Neuron (in vitro differentiated cells): ENCODE measurements at regions not wholly inside any gene's neighbourhood (a gene's known extent, or its start where the extent isn't known, plus 50 kb on each side); places are given as distances from the start of the nearest gene placed in this dataset.
"Not testable (repeated sequence)": the region's sequence is repeated elsewhere in the genome, so short reads cannot be mapped to it uniquely, and the experiment has no call there.

Experiments
- H2AFZ ChIP-seq: one replicate; pipeline ENCODE4 v1.6.1; 2013; ENCODE audit warnings: low read depth, mild to moderate bottlenecking, inconsistent platforms, low read length, moderate library complexity
- H3K27me3 ChIP-seq: one replicate; pipeline ENCODE4 v1.6.1; 2013; ENCODE audit warnings: low read length; ENCODE audit not compliant: insufficient read depth
- H3K36me3 ChIP-seq: one replicate; pipeline ENCODE4 v1.6.1; 2013; ENCODE audit warnings: low read length; ENCODE audit not compliant: insufficient read depth
- H3K4me1 ChIP-seq: one replicate; pipeline ENCODE4 v1.6.1; 2013; ENCODE audit warnings: low read length; ENCODE audit not compliant: insufficient read depth
- H3K4me3 ChIP-seq: 2 replicates; pipeline ENCODE4 v1.5.1; 2013; ENCODE audit warnings: mild to moderate bottlenecking, low read length, moderate library complexity
- H3K9me3 ChIP-seq: one replicate; pipeline ENCODE4 v1.6.1; 2013; ENCODE audit warnings: low read length

DNA sequence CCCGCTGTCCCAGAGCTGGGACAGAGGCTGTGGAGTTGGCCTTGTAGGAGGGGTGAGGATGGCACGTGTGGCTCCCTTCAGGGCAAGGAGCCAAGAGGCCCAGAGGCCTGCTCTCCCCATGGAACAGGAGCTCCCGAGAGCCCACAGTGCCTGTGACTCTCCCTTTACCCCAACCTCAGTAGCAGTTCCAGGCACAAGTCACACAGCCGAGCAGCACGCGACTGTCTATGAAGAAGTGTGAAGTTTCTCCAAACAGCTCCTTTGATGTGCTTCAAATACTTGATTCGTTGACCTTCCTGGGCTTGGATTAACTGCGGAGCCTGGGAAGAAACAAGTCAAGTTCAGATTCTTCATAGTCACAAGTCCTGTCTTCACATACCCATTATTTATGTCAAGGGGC is 208.7 kb downstream of the IRX2 start:
- Histone ChIP-seq H3K36me3 (no peaks in the 10 kb centered on the region), H3K9me3 (no peaks in the 10 kb centered on the region), H3K27me3 (no peaks in the 10 kb centered on the region), H2AFZ (no peak overlapping the region), H3K4me1 (peaks cover 29% of the 10 kb centered on the region), H3K4me3 (no peak overlapping the region)

DNA sequence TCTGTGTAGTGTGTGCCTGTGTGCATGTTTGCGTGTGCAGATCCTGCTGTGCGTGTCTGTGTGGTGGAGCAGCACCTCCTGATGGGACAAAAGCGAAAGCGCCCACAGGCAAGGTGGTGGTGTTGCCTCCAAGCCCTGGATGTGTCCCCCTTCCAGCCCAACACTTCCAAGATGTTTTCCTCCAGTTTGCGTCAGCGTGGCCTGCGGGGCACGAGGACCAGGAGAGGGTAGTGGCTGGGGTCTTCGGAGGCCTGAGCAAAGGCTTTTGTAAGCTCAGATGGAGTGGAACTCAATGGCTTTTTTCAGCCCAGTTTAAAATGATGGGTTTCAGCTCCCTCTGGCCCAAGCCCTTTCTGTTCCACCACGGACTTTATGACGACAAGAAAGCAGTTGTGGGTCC is 209.5 kb downstream of the IRX2 start:
- H3K4me3 ChIP-seq, result no peak overlapping the region
- H3K36me3 ChIP-seq, result no peaks in the 10 kb centered on the region
- H3K9me3 ChIP-seq, result no peaks in the 10 kb centered on the region
- no peaks in the 10 kb centered on the region for H3K27me3 ChIP-seq
- no peak overlapping the region for H2AFZ ChIP-seq
- peaks cover 34% of the 10 kb centered on the region for H3K4me1 ChIP-seq

- no peaks in the 10 kb centered on the region for H3K27me3 ChIP-seq
- no peaks in the 10 kb centered on the region for H3K36me3 ChIP-seq
- H3K4me1 ChIP-seq, result peaks cover 38% of the 10 kb centered on the region
- H3K9me3 ChIP-seq, result peaks cover 3% of the 10 kb centered on the region
- H3K4me3 ChIP-seq, result peak overlapping the region; percentile 59
- H2AFZ ChIP-seq, result no peak overlapping the region
Measured at GRCh38 chr5:2538169-2538568, 213.3 kb downstream of the IRX2 start.

- Histone ChIP-seq H3K4me1 (peaks cover 38% of the 10 kb centered on the region), H3K4me3 (peak overlapping the region; percentile 59), H3K36me3 (no peaks in the 10 kb centered on the region), H3K27me3 (no peaks in the 10 kb centered on the region), H3K9me3 (peaks cover 3% of the 10 kb centered on the region), H2AFZ (peak overlapping the region; percentile 18)
Measured at GRCh38 chr5:2537378-2538145, 213.9 kb downstream of the IRX2 start.

DNA sequence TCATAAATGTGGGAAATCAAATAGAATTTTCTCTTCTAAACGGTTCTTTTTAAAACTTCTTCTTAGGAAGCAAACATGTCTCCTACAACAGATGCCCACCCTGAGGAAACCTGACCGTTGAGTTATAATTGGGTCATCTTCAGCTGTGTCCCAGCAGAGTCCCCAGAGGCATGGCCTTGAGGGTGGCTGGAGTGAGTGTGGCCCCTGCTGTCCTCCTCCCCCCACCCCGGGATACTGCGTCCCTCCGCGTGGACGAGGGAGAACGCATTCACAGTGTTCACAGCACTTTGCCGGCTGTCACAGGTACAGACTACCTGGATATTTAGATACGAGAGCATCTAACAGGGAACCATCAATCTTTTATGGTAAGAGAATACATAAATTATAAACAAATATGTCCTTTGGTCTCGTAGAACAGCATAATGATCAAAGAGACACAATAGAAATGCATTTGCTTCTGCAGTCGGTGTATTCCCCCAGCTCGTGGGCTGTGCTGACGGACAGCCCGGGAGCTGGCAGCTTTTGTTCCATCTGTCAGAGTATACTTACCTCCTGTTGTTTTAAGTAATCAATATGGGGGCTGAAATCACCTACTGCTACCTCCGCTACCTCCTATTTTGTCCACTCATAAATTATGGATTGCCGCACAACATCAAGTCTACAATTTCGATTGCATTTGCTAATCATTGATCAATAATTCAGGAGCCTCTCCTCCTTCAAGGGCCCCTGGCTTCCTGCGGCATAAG is 214.7 kb downstream of the IRX2 start:
- no peaks in the 10 kb centered on the region for H3K27me3 ChIP-seq
- H2AFZ ChIP-seq, result peak overlapping the region; percentile 18
- peak overlapping the region; percentile 59 for H3K4me3 ChIP-seq
- no peaks in the 10 kb centered on the region for H3K36me3 ChIP-seq
- peaks cover 3% of the 10 kb centered on the region for H3K9me3 ChIP-seq
- H3K4me1 ChIP-seq, result peaks cover 38% of the 10 kb centered on the region

GRCh38 chr5:2534970-2535369 is 216.5 kb downstream of the IRX2 start:
- Histone ChIP-seq H3K4me1 (peaks cover 28% of the 10 kb centered on the region), H3K4me3 (no peak overlapping the region), H3K9me3 (peaks cover 3% of the 10 kb centered on the region), H3K27me3 (no peaks in the 10 kb centered on the region), H2AFZ (no peak overlapping the region), H3K36me3 (no peaks in the 10 kb centered on the region)

- Histone ChIP-seq H3K4me1 (peaks cover 28% of the 10 kb centered on the region), H3K27me3 (no peaks in the 10 kb centered on the region), H3K4me3 (no peak overlapping the region), H3K9me3 (peaks cover 4% of the 10 kb centered on the region), H3K36me3 (no peaks in the 10 kb centered on the region), H2AFZ (no peak overlapping the region)
Measured at GRCh38 chr5:2534251-2534650, 217.2 kb downstream of the IRX2 start.

- H3K4me1 ChIP-seq, result peaks cover 24% of the 10 kb centered on the region
- H3K36me3 ChIP-seq, H2AFZ ChIP-seq, H3K27me3 ChIP-seq, H3K4me3 ChIP-seq, H3K9me3 ChIP-seq: not testable (repeated sequence)
Measured at GRCh38 chr5:2533848-2534247, 217.6 kb downstream of the IRX2 start.

GRCh38 chr5:2532809-2533208 is 218.7 kb downstream of the IRX2 start:
- no peak overlapping the region for H3K4me3 ChIP-seq
- no peaks in the 10 kb centered on the region for H3K36me3 ChIP-seq

GRCh38 chr5:2531318-2531717 is 220.2 kb downstream of the IRX2 start:
- H3K36me3 ChIP-seq, result no peaks in the 10 kb centered on the region
- H2AFZ ChIP-seq, result no peak overlapping the region

More at GRCh38 chr5:2532809-2533208, 218.7 kb downstream of the IRX2 start:
- no peak overlapping the region for H2AFZ ChIP-seq
- H3K27me3 ChIP-seq, result no peaks in the 10 kb centered on the region
- peaks cover 7% of the 10 kb centered on the region for H3K9me3 ChIP-seq
- peaks cover 16% of the 10 kb centered on the region for H3K4me1 ChIP-seq

DNA sequence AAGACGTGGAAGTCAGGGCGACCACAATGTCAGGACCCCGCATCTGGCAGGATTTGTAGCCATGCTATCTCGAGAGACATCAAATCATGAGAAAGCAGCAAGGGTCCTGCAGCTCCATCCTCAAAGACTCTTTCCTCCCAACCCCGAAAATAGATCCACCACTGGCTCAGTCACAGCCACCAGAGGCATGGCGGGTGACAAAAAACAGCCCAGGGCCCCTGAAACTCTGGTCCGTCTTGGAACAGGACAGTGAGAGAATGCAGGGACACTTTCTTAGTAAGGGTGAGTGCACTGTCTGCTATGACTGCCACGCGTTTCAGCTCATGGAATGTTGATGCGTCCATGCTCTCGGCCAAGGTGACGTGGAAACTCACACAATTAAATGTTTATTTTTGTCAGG is 220.9 kb downstream of the IRX2 start:
- peaks cover 7% of the 10 kb centered on the region for H3K9me3 ChIP-seq
- no peaks in the 10 kb centered on the region for H3K4me1 ChIP-seq
- no peak overlapping the region for H3K4me3 ChIP-seq
- H2AFZ ChIP-seq, result no peak overlapping the region
- H3K36me3 ChIP-seq, result no peaks in the 10 kb centered on the region
- H3K27me3 ChIP-seq, result no peaks in the 10 kb centered on the region

More at GRCh38 chr5:2531318-2531717, 220.2 kb downstream of the IRX2 start:
- H3K4me1 ChIP-seq, result peaks cover 7% of the 10 kb centered on the region
- H3K9me3 ChIP-seq, result peaks cover 7% of the 10 kb centered on the region
- H3K27me3 ChIP-seq, result no peaks in the 10 kb centered on the region
- H3K4me3 ChIP-seq, result no peak overlapping the region

- Histone ChIP-seq H3K27me3 (no peaks in the 10 kb centered on the region), H2AFZ (no peak overlapping the region), H3K9me3 (peaks cover 7% of the 10 kb centered on the region), H3K4me1 (no peaks in the 10 kb centered on the region), H3K36me3 (no peaks in the 10 kb centered on the region), H3K4me3 (no peak overlapping the region)
Measured at GRCh38 chr5:2529371-2530092, 221.9 kb downstream of the IRX2 start.

- no peak overlapping the region for H2AFZ ChIP-seq
- H3K27me3 ChIP-seq, result no peaks in the 10 kb centered on the region
- H3K4me3 ChIP-seq, result no peak overlapping the region
- no peaks in the 10 kb centered on the region for H3K36me3 ChIP-seq
- H3K4me1 ChIP-seq, result no peaks in the 10 kb centered on the region
- peaks cover 4% of the 10 kb centered on the region for H3K9me3 ChIP-seq
Measured at GRCh38 chr5:2525351-2525750, 226.1 kb downstream of the IRX2 start.
